NB4 (cell line): ENCODE measurements at regions not wholly inside any gene's neighbourhood (a gene's known extent, or its start where the extent isn't known, plus 50 kb on each side); places are given as distances from the start of the nearest gene placed in this dataset.

Experiments
- CTCF ChIP-seq: IDR thresholded peaks from one replicate; pipeline ENCODE4 v1.5.1; 2012; ENCODE audit warnings: low read depth, low read length
- MYC ChIP-seq: IDR thresholded peaks from 2 replicates; pipeline ENCODE4 v1.6.1; 2011; ENCODE audit warnings: low read depth, low read length

DNA sequence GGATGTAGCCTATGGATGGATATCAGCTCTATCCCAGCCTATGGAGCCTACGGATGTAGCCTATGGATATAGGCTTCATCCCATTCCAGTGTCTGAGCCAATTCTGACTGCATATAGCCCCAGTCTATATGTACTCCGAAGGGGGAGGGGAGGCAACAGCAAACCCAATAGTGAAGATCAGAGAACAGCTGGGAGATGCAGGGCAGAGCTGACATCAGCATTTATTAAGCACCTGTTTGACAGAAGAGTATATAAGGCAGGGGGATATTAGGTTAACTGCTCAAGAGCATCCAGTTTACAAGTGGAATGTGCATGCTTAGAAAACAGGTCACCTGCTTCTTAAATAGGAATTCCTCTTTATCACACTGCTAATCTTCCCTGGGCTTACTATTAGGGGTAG lies 85.2 kb downstream of the TNFAIP3 start:
- no peak for TF ChIP-seq CTCF
- TF ChIP-seq MYC: no peak
